Choroid plexus epithelial cell (primary cell): ENCODE measurements at regions not wholly inside any gene's neighbourhood (a gene's known extent, or its start where the extent isn't known, plus 50 kb on each side); places are given as distances from the start of the nearest gene placed in this dataset.

Experiments used
- DNase-seq: peaks from one replicate; pipeline ENCODE4 v3.0.0-alpha.2; 2010; ENCODE audit warnings: low read depth
- H3K4me3 ChIP-seq: 2 replicates; pipeline ENCODE4 v1.5.1; 2011; ENCODE audit warnings: low read depth, mild to moderate bottlenecking, control low read depth, low read length, moderate library complexity
- TF ChIP-seq, protein P1 (sequence below): conservative IDR thresholded peaks from 2 replicates; pipeline ENCODE4 v1.5.1; 2011; ENCODE audit warnings: low read depth, mild to moderate bottlenecking, control low read depth, inconsistent platforms, low read length, moderate library complexity

DNA sequence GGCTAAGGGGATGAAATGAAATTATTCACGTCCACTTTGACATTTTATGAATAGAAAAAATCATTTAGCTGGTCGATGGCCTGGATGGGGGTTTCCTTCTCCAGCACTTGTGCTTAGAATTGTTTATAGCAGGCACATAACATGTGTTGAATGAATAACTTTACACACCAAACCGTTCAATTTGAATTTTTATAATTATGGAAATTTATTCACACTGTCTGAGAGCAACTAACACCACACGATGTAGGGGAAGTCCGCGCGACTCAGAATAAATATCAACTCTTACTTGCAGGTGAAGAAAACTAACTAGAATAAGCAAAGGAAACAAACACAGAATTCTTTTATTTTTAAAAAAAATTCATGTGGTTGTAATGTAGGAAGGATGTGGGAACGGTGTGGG is 81.3 kb downstream of the MINAR1 start:
- DNase-seq = no peak
- TF ChIP-seq, protein P1, sequence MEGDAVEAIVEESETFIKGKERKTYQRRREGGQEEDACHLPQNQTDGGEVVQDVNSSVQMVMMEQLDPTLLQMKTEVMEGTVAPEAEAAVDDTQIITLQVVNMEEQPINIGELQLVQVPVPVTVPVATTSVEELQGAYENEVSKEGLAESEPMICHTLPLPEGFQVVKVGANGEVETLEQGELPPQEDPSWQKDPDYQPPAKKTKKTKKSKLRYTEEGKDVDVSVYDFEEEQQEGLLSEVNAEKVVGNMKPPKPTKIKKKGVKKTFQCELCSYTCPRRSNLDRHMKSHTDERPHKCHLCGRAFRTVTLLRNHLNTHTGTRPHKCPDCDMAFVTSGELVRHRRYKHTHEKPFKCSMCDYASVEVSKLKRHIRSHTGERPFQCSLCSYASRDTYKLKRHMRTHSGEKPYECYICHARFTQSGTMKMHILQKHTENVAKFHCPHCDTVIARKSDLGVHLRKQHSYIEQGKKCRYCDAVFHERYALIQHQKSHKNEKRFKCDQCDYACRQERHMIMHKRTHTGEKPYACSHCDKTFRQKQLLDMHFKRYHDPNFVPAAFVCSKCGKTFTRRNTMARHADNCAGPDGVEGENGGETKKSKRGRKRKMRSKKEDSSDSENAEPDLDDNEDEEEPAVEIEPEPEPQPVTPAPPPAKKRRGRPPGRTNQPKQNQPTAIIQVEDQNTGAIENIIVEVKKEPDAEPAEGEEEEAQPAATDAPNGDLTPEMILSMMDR = no peak
- H3K4me3 ChIP-seq = no peak overlapping the region

DNA sequence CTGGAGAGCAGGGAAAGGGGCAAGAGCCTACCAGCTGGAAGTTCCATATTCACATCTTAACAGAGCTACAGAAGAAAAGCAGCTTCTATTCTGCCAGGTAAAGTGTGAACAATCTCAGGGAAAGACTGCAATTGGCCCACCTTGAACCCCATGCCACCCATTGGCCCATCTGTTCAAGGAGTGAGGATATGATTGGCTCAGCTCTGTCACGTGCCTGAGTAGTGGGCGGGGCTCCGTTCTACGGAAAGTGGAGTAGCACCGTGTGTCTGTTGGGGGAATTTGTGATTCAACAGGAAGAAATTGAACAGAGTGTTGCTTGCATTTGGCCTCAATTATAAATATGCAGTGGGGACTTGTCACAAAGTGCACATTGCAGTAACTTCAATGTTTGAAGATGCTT is 81.8 kb downstream of the MINAR1 start:
- DNase-seq = no peak
- H3K4me3 ChIP-seq = no peak overlapping the region
- TF ChIP-seq, protein P1 = no peak

DNA sequence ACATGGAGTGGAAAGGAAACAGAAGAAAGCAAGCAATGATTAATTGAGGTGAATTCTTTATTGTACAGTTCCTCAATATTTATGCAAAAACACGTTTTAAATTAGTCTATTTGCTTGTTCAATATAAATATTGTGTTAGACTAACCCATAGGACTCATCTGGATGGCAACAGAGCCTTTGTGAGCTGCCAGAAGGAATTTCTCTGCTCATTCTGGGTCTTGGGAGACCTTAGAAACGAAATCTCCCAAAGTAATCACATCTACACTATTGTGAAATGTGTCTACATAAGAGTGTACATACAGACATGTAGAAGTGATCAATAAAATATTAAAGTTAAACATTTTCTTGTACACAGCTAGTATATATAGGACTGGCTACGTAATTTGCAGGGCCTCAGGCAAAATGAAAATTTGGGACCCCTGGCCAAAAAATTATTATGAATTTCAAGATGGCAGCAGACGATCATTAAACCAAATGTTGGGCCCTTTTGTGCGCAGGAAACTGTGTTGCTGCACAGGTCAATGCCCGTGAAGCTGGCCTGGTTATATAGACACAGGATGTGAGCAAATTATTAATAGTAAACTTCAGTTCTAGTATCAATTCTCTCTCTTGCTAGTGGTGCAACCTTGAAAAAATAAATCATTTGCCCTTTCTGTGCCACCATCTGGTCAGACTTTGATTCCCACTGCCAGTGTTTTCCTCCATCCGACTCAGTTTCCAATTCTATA is 83.3 kb downstream of the MINAR1 start:
- TF ChIP-seq, protein P1 = no peak
- DNase-seq = no peak
- no peak overlapping the region for H3K4me3 ChIP-seq

DNA sequence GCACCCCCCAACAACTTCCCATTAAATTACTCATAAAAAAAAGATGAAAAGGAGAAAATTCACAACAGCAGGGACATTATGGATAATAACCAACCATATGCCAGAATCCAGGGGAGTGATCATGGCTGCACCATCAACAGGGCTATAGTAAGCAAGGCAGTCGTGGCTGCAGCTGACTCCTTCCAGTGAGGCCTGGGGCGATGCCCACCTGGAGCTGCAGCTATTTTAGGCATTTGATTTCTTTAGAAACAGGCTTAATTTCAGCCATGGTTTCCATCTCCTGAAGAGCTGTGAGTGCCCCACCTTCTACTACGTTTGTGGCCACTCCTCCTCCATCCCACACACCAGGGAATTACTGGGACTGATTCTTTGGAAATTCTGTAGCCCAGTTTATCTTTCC is 84.0 kb downstream of the MINAR1 start:
- TF ChIP-seq, protein P1 = no peak
- no peak overlapping the region for H3K4me3 ChIP-seq
- no peak for DNase-seq

DNA sequence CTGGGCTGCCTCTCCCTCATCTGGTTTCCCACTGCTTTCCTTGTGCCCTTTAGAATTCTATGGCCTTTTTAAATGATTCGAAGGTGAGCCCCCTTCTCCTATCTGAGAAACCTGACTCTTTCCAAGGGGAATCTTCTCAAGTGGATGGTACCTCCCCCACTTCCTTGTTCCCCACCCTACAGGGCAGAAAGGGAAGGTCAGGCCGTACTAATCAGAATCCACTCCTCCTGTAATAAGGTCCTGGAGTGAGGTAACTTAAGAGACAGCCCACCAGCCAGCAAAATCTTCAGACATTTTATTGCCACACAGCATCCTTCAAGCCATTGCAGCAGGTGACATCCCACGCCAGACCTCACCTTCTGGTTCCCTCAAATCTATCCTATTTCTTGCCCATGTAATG is 84.5 kb downstream of the MINAR1 start:
- H3K4me3 ChIP-seq = no peak overlapping the region
- no peak for DNase-seq
- TF ChIP-seq, protein P1 = no peak

DNA sequence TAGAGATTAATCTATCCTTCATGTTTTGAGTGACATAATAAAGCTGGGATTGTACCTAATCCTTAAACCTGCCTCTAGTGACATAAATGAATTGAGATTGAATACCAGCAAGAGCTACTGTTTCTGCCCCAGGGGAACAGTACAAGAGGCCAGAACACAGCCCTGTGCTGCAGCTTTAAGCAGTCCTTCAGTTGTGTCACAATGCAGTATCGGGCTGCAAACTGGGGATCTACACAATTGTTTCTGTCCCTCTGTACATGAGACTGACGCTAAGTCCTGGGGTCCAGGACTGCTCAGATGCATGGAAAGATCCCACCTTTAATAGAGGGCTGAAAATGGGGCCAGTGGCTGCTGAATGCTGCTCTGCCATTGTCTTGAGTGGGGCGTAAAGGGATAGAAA is 87.5 kb downstream of the MINAR1 start:
- H3K4me3 ChIP-seq = no peak overlapping the region
- DNase-seq = no peak
- TF ChIP-seq, protein P1 = no peak

DNA sequence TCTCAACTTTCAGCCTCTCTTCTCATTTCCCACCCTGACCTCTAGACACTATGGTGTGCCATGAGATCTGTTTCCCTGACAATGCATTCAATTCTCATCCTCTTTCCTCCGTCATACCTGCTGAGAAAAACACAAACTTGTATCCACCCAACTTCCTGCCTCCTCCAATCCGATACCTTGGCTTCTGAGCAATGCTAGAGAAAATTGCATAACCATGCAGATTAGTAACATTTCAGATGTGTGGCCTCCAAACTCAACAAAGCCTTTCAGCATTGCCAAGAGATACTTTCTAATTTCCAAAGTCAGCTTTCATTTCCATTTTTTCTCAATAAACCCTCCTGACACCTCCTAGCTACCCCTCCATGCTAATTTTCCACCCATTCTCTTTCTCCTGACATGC is 88.5 kb downstream of the MINAR1 start:
- no peak overlapping the region for H3K4me3 ChIP-seq
- peak; percentile 5 for DNase-seq
- TF ChIP-seq, protein P1 = no peak
